Natural killer cell treated with Interleukin-12 subunit alpha and Interleukin-12 subunit beta and Interleukin-15 and Interleukin-18, amount 100 ng/mL, for 72 hours (primary cell): ENCODE measurements at regions not wholly inside any gene's neighbourhood (a gene's known extent, or its start where the extent isn't known, plus 50 kb on each side); places are given as distances from the start of the nearest gene placed in this dataset.
"Not testable (repeated sequence)": the region's sequence is repeated elsewhere in the genome, so short reads cannot be mapped to it uniquely, and the experiment has no call there.

ENCODE experiments used
- ATAC-seq, 2 donors: fragments of 150-1000 bp; cut with Tn5 transposase in 1 of 2; sonication (Bioruptor Pico), chemical (Tn5 transposase) in 1 of 2; 2 replicates each; pipeline ENCODE4 v1.10.0; 2021
- DNase-seq: peaks from one replicate; pipeline ENCODE4 v3.0.0; 2022; ENCODE audit warnings: low spot score
- H3K27ac Mint-ChIP-seq, 2 donors: 1 replicate in 1 of 2; 2 replicates in 1 of 2; pipeline ENCODE4 v1.8.0; 2022; ENCODE audit warnings: mixed read lengths in 2 of 2, mild to moderate bottlenecking in 1 of 2, moderate library complexity in 1 of 2
- H3K27me3 Mint-ChIP-seq, 2 donors: 1 replicate in 1 of 2; 2 replicates in 1 of 2; pipeline ENCODE4 v1.8.0; 2022; ENCODE audit warnings: mixed read lengths in 2 of 2
- H3K36me3 Mint-ChIP-seq: one replicate; pipeline ENCODE4 v1.8.0; 2022; ENCODE audit warnings: mixed read lengths
- H3K4me1 Mint-ChIP-seq, 2 donors: 1 replicate in 1 of 2; 2 replicates in 1 of 2; pipeline ENCODE4 v1.8.0; 2022; ENCODE audit warnings: low read depth in 2 of 2, mixed read lengths in 2 of 2, mild to moderate bottlenecking in 1 of 2
- H3K4me3 Mint-ChIP-seq: one replicate; pipeline ENCODE4 v1.8.0; 2022; ENCODE audit warnings: mixed read lengths
- H3K9me3 Mint-ChIP-seq: 2 replicates; pipeline ENCODE4 v1.8.0; 2022; ENCODE audit warnings: mixed read lengths

DNA sequence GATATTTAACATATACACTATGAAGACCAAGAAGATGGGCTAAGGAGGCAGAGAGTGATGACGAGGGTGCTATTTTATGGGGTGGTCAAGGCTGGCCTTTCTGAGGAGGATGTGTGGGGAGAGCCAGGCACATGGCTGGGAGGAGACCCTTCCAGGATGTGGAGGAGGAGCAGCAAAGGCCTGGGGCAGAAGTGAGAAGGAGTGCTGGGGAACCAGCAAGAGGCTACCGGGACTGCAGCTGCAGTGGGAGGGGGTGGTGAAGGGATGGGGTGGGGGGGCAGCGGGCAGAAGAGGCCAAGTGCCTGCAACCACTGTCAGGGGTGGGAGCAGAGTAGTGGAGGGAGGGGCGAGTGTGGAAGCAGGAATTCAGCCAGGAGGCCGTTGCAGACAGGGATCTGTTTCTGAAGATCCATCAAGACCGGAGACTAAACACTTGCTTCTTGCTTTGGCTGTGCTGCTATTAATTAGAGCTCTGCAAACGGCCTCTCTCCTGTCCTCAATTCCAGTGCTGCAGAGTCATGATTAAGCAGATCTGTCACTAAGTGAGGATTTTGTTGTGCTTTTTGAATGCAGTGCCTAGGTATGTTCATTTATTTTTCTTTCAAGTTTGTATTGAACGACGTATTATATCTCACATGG lies 89.9 kb downstream of the IER5 start:
- Mint-ChIP-seq H3K4me1 (peaks cover under 1 to 8% of the 10 kb centered on the region in 2 donors), H3K27ac (no peak overlapping the region), H3K4me3 (no peak overlapping the region), H3K9me3 (no peaks in the 10 kb centered on the region), H3K27me3 (peaks cover 16 to 30% of the 10 kb centered on the region in 2 donors), H3K36me3 (no peaks in the 10 kb centered on the region)
- no peak for DNase-seq
- ATAC-seq: no peak

GRCh38 chr1:181179279-181179986 lies 90.9 kb downstream of the IER5 start:
- Mint-ChIP-seq H3K27me3 (peaks cover 21 to 30% of the 10 kb centered on the region in 2 donors), H3K4me3 (no peak overlapping the region), H3K27ac (no peak overlapping the region), H3K4me1 (peaks cover 0 to 2% of the 10 kb centered on the region in 2 donors), H3K36me3 (no peaks in the 10 kb centered on the region), H3K9me3 (no peaks in the 10 kb centered on the region)
- ATAC-seq (no peak), DNase-seq (no peak)

GRCh38 chr1:181179987-181180365 lies 91.5 kb downstream of the IER5 start:
- Mint-ChIP-seq H3K9me3 (no peaks in the 10 kb centered on the region), H3K4me1 (no peaks in the 10 kb centered on the region), H3K4me3 (no peak overlapping the region), H3K36me3 (no peaks in the 10 kb centered on the region), H3K27me3 (peaks cover 24 to 34% of the 10 kb centered on the region in 2 donors), H3K27ac (no peak overlapping the region)
- DNase-seq (no peak), ATAC-seq (no peak)

DNA sequence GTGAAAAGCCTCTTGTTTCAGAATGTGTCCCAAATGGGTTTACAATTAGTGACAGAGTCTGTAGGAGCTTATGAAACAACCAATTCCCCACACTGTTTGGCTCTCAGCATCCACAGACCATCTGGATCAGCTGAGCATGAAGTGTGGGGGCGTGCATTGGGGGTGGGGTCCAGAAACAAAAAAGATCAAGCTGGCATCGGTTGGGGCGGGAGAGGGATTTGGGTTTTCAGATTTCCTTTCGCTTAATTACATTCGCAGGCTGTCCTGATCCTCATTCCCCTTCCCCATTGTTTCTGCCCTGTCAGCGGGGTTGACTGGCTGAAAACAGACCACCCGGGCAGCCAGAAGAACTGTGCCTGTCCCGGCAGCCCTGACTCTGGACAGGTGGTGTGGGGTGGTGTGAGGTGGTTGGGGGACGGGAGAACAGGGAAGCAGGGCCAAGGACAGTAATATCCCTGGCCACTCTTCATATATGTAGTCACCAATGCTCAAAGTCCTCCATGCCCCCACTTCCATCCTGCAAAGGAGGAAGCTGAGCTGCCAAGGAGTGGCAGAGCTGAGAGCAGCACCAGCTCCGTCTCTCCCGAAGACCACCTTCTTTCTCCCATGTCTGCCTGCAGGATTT lies 92.0 kb downstream of the IER5 start:
- no peak for DNase-seq
- Mint-ChIP-seq H3K36me3 (no peaks in the 10 kb centered on the region), H3K4me1 (no peaks in the 10 kb centered on the region), H3K27ac (no peak overlapping the region), H3K9me3 (no peaks in the 10 kb centered on the region), H3K4me3 (no peak overlapping the region), H3K27me3 (peaks cover 28 to 36% of the 10 kb centered on the region in 2 donors)
- ATAC-seq: peak in 1 of 2 donors; percentile 19

DNA sequence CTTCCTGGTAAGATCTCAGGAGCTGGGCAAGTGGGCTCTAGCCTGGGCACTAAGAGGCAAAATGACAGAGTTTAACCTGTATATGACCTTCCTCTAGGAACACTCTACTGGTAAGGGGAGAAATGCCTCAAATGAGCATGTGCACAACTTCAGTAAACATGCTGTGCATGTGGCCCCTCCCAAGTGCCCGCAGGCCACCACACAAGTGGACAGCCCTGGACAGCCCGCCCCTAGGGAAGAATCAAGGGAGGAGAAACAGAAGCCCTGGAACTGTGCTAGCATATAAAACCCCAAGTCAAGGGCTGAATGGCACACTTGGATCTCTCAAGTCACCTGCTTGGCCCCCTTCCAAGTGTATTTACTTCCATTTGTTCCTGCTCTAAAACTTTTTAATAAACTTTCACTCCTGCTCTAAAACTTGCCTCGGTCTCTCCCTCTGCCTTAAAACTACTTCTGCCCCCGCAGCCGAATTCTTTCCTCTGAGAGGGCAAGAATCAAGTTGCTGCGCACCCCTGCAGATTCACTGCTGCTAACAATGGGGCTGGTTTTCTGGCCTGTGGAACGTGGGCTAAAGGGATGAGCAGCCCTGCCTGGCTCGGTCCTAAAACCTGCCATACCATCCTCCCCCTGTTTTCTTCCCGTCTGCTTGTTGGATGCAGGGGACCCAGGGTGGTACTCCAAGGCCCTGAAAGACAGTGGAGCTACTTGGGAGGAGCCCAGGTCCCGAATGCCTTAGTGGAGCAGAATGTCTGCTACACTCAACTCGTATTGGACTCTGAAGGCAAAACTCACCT lies 93.5 kb downstream of the IER5 start:
- no peak overlapping the region for H3K27ac Mint-ChIP-seq
- H3K9me3 Mint-ChIP-seq: no peaks in the 10 kb centered on the region
- peaks cover 23 to 35% of the 10 kb centered on the region in 2 donors for H3K27me3 Mint-ChIP-seq
- no peak overlapping the region for H3K4me3 Mint-ChIP-seq
- ATAC-seq (no peak), DNase-seq (no peak)
- H3K4me1 Mint-ChIP-seq: no peaks in the 10 kb centered on the region
- no peaks in the 10 kb centered on the region for H3K36me3 Mint-ChIP-seq

GRCh38 chr1:181184621-181185020 lies 96.1 kb downstream of the IER5 start:
- Mint-ChIP-seq H3K36me3 (no peaks in the 10 kb centered on the region), H3K4me1 (peaks cover 0 to under 1% of the 10 kb centered on the region in 2 donors), H3K27me3 (peaks cover 13 to 37% of the 10 kb centered on the region in 2 donors), H3K9me3 (no peaks in the 10 kb centered on the region), H3K27ac (no peak overlapping the region), H3K4me3 (no peak overlapping the region)
- no peak for DNase-seq
- ATAC-seq: no peak

DNA sequence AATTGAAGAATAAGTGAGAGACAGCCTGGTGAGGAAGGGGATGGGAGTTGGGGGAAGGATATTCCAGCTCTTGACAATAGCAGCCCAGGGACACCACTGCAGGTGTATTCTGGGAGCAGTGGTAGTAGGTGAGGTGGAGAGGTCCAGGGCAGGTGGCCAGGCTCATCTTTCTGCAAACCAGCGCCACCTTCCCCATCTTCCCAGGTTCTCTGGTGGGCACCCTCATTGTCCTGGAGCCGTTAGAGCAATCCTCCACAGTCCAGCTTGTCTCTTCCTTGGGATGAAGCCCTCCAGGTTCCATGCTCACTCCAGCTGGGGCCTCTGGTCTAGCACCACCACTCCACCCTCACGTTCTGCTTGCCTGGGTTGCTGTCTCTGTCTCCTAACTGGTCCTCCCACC lies 97.0 kb downstream of the IER5 start:
- ATAC-seq: no peak
- no peaks in the 10 kb centered on the region for H3K9me3 Mint-ChIP-seq
- peaks cover 0 to 3% of the 10 kb centered on the region in 2 donors for H3K4me1 Mint-ChIP-seq
- H3K36me3 Mint-ChIP-seq: no peaks in the 10 kb centered on the region
- H3K4me3 Mint-ChIP-seq: no peak overlapping the region
- peak; percentile 28 for DNase-seq
- H3K27me3 Mint-ChIP-seq: peaks cover 8 to 31% of the 10 kb centered on the region in 2 donors
- H3K27ac Mint-ChIP-seq: no peak overlapping the region

GRCh38 chr1:181186133-181186532 lies 97.6 kb downstream of the IER5 start:
- not testable (repeated sequence) for H3K27ac Mint-ChIP-seq, H3K9me3 Mint-ChIP-seq, H3K36me3 Mint-ChIP-seq, H3K4me1 Mint-ChIP-seq, ATAC-seq, H3K4me3 Mint-ChIP-seq
- H3K27me3 Mint-ChIP-seq: peaks cover 8 to 35% of the 10 kb centered on the region in 2 donors
- DNase-seq: peak; percentile 15

GRCh38 chr1:181187337-181188126 lies 99.0 kb downstream of the IER5 start:
- no peak overlapping the region for H3K4me3 Mint-ChIP-seq
- no peak overlapping the region for H3K27ac Mint-ChIP-seq
- no peak for ATAC-seq
- peaks cover 13 to 38% of the 10 kb centered on the region in 2 donors for H3K27me3 Mint-ChIP-seq
- peaks cover 0 to 7% of the 10 kb centered on the region in 2 donors for H3K4me1 Mint-ChIP-seq
- H3K36me3 Mint-ChIP-seq: no peaks in the 10 kb centered on the region
- no peaks in the 10 kb centered on the region for H3K9me3 Mint-ChIP-seq
- DNase-seq: peak; percentile 16

DNA sequence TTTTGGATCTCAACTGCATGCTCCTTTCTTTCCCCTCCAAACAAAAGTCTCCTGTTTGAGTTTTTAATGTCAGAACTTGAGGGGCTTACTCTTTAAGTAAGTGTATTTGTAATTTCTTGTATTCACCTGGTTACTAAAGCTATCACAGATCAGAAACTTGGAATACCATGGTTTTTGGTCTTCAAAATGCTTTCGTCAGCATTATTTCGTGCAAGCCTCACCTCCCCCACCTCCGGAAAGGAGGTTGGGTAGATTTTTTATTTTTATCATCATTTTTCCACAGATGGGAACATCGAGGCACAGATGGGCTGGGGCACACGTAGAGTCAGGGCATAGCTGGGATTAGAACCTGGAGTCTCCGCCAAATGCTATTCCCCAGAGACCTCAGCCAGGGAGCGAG lies 100.7 kb downstream of the IER5 start:
- peaks cover 21 to 40% of the 10 kb centered on the region in 2 donors for H3K27me3 Mint-ChIP-seq
- ATAC-seq: no peak

DNA sequence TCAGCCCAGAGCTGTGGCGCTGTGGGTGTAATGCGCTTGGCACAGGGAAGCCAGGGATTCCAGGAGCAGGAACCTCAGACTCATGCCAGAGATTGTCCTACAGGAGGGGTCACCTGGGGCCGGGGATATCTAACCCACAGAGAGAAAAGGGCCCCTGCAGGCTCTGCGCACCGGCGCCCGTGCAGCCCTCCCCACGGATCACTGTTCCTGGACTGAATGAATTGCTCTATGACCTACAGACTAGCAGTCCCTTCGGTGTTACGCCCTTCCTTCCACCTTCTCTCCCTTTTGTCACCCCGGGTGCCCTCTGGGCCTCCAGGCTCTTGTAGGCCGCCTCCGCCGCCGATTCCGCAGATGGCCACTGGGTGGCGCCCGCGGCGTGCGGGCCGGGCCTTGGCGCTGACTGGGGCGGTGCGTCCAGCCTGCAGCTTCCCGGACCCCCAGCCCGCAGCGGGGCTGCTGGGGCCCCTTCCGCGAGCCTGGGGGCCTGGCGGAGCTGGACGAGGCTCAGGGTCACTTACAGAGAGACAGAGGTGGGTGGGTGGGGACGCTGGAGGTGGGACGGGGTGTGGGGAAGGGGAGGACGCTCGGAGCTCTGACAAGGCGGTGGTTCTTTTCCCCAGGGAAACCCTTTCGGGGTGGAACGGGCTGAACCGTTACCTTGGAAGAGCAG lies 101.3 kb downstream of the IER5 start:
- H3K36me3 Mint-ChIP-seq: no peaks in the 10 kb centered on the region
- H3K9me3 Mint-ChIP-seq: no peaks in the 10 kb centered on the region
- H3K4me3 Mint-ChIP-seq: no peak overlapping the region
- H3K27me3 Mint-ChIP-seq: peaks cover 18 to 37% of the 10 kb centered on the region in 2 donors
- ATAC-seq: peak; percentile 76 to 81
- H3K27ac Mint-ChIP-seq: no peak overlapping the region
- peaks cover 0 to 7% of the 10 kb centered on the region in 2 donors for H3K4me1 Mint-ChIP-seq
- peak; percentile 75 for DNase-seq

More for the DNA sequence above, 100.7 kb downstream of the IER5 start:
- Mint-ChIP-seq H3K36me3 (no peaks in the 10 kb centered on the region), H3K9me3 (no peaks in the 10 kb centered on the region), H3K4me3 (no peak overlapping the region), H3K27ac (no peak overlapping the region), H3K4me1 (peaks cover 0 to 7% of the 10 kb centered on the region in 2 donors)
- no peak for DNase-seq

DNA sequence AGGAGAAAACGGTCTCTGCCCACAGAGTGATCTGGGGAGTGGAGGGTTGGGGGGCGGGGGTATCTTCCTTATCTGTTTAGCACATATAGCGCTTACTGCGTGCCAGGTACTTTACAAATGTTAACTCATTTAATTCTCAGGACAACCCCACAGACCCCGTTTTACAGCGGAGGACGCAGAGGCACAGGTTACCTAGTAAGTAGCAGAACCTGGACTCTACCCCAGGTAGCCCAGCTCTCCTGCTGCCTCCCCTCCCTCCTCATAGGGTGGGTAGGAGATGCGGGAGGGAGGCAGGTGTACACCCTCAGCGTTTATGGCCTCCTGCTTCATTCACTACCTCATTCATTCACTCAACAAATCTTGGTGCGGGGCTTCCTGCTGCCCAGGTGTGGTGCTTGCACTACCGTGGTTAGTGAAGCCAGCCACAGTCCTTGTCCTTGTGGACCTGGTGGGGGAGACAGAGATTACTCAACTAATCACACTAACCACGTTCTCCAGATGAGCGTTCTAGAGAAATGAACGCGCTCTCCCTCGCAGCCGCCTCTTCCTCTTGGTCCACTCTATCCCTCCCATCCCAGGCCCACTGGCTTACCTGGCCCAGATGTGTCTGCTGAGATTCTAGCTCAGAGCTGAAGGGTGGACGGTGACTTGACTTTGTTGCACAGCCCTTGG lies 102.0 kb downstream of the IER5 start:
- H3K4me1 Mint-ChIP-seq: peaks cover 0 to 7% of the 10 kb centered on the region in 2 donors
- H3K4me3 Mint-ChIP-seq: no peak overlapping the region
- DNase-seq (peak; percentile 54), ATAC-seq (no peak)
- H3K9me3 Mint-ChIP-seq: no peaks in the 10 kb centered on the region
- no peaks in the 10 kb centered on the region for H3K36me3 Mint-ChIP-seq
- H3K27me3 Mint-ChIP-seq: peaks cover 14 to 32% of the 10 kb centered on the region in 2 donors
- H3K27ac Mint-ChIP-seq: no peak overlapping the region
